Activated CD4-positive, alpha-beta T cell treated with anti-CD3 and anti-CD28 coated beads for 48 hours (primary cell): ENCODE measurements at regions not wholly inside any gene's neighbourhood (a gene's known extent, or its start where the extent isn't known, plus 50 kb on each side); places are given as distances from the start of the nearest gene placed in this dataset.

Source experiments
- DNase-seq: peaks from one replicate; pipeline ENCODE4 v3.0.0-alpha.2; 2020

DNA sequence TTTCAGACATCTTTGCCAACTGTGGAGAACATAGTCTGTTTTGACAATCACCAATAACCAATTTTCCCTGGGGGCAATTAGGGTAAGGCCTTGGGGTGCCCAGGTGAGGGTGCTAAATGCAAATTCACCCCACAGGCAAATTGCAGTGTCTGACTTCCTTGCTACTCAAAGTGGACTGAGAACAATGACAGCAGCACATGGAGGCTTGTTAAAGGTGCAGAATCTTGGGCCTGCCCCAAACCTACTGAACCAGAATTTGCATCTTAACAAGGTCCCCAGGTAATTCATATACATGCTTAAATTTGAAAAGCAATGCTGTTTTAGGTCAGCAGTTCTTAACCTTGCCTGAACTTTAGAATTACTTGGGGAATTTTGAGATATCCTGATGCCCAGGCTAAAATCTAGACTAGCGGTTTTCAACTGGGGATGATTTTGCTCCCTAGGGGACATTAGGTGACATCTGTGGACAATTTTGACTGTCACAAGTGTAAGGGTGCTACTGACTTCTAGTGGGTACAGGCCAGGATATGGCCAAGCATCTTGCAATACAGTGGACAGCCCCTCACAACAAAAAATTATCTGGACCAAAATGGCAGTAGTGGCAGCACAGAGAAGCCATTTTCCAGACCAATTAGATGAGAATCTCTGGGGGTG lies 80.2 kb upstream of the GCFC2 start:
- DNase-seq, result no peak

DNA sequence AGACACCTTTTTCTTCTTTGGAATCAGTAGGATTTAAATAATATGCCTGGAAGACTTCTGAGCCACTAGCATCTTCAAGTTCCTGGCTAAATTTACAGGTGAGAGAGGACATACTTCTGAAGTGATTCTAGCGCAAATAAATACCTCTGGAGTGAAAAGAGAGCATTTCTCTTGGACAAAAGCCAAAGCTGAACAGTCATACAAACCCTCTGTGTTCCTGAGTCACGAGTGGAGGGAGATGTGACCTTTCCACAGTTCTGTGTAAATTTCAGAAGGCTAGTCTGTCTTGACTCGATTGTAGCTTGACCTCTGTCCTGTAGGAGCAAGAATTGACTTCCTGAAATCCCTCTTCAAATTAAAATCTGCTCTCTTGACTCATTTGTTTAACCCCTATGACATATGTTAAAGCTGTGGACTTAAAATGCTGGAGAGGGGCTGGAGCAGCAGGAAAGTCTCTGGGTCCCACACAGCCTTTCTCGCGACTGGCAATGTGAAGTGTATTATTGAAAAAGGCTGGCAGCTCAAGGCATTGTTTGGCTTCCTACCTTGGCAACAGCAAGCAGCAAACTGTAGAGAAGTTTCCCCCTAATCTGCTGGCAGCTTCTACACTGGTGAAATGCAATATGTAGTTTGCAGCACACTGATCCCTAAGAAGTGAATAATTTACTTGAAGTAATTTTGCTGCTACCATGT lies 79.6 kb upstream of the GCFC2 start:
- DNase-seq, result no peak

DNA sequence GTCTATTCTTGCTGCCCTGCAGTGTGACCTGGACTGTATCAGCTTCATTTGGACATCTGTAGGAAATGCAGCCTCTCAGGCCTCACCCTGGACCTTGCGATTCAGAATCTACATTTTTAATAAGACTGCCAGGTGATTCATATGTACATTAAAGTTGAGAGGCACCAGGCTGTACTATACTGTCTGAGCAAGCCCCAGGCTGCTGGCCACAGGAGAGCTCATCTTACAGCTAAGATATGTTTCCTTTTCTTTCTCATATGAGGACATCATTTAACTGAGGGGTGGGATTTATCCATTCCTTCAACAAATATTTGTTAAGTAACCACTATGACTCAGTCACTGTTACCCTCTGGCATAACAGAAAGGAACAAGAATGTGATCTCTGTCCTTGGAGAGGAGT lies 78.2 kb upstream of the GCFC2 start:
- DNase-seq, result no peak

DNA sequence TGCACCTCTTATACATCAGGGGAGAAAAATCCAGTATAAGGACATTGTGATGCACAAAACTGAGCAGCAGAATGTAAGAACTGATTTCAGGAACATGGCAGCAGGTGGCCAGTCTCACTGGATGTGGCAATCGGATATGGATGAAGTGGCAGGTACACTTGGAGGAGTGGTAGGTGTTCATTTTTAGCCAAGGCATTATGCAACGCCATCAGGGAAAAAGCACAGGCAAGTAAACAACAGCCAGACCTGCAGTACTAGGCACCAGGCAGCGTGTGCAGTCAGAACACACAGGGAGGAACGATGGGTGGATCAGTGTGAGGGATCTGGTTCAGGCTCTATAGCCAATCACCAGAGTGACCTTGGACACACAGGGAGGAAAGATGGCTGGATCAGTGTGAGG lies 77.4 kb upstream of the GCFC2 start:
- no peak for DNase-seq

DNA sequence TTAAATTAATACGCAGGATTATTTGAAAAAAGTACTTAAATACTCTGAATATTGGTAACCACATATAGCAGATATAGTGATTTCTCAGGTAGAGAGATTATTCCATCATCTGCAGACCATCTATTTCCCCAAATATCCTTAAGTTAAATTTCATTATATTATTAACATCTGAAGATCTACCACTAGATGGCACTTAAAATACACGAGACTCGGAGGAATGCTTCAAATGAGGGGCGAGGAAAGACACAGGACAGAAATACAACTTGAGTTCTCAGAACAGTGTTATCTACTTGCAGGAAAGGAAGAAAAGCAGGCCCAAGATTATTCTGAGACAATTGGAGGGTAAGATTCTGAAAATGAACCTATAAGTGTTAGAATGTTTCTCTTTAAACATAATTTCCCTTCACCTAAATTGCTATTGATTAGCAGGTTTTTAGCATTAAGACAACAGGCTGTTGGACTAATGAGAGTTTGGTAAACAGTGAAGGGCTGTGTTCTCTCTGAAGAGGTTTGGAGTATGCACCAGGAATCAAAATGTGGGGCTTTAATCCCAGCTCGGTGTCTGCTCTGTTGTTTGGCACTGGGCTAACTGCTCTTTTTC lies 76.9 kb upstream of the GCFC2 start:
- no peak for DNase-seq

DNA sequence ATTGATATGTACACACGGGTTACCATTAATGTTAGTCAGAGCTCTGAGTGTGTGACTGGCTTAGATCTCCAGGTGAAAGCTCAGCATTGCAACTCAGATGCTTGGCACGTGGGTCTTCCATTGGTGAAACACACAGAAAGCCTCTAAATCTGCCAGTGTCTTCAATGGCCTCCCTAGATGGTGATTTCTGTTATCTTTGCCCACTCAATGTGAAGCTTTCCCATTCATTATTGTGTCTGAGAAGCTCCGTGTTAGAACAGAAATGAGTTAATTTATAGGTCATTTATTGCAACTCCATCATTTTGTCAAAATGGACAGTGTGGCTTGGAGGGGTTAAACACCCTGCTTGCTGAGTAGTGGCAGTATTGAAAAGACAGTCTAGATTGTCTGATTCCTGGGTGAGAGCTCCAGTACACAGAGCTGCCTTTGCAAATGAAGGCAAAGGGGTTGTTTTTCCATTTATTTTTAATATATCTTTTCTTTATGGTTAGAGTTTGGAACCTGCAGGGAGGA lies 64.7 kb upstream of the GCFC2 start:
- DNase-seq, result no peak

DNA sequence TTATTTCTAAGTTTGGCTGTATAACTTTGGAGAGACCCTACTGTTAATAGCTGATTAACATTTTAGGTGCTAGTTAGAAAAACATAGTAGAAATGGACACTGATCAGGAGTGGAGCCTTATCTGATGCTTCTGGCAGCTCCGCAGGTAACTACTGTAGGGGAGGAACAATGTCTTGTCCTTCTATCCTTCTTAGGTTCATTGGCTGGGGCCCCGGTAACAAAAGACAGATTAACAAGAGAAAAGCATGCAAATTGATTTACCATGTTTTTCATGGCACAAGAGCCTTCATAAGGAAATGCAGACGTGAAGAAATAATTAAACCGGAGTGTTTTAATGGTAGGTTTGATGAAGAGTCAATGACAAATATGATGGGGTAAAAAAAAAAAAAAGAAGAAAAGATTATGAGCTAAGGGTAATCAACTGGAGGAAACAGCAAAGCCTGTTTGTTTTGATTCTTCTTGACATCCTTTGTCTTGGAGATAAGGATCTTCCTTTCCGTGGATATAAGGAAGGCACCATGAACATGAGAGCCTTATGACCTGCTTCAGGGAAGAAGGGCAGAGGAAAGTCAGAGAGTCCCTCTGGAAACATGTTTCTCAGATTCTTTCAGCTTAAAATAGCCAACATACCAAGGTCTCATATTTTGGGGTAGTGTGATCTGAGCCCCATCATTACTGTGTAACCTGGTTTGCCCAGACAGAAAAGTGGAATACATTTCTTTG lies 62.4 kb upstream of the GCFC2 start:
- no peak for DNase-seq

DNA sequence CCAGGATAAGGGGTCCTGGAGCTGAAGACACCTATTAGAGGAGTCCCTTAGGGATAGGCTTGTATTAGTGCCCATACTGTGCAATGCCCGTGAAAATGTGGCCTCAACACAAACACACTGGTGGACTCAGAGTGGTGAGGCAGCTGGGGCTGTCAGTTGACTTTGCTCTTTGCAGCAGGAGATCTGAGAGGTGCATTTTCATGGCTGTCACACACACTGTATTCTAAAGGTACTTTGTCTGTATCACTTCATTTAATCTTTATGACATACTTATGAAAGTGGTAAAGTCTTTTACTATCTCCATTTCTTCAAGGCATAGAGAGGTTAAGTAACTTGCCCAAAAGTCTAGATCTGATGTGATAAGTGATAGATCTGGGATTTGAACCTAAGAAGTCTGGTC lies 55.1 kb upstream of the GCFC2 start:
- DNase-seq, result no peak

DNA sequence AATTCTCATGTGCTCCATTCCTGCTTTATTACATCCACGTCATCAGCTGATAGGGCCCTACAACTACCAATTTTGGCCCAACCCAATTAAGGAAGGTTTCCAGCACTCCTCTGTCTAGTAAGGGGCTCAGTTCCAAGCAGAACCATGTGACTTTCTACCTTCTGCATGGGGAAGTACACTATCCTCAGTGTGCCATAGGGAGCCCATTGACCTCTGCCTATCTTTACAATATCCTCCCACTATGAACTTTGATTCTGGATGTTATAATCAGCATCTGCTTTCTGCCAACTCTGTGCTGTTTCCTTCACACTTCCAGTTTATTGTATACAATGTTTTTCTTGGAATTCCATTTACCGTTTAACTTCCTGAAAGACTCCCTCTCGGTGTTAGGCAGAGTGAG lies 53.9 kb upstream of the GCFC2 start:
- DNase-seq, result no peak
